OCI-LY1 (cell line): ENCODE measurements at regions not wholly inside any gene's neighbourhood (a gene's known extent, or its start where the extent isn't known, plus 50 kb on each side); places are given as distances from the start of the nearest gene placed in this dataset.

Experiments
- H2AFZ ChIP-seq: fragments of 200-600 bp; sonication (generic), shearing (Covaris generic); 2 replicates; pipeline ENCODE4 v1.6.0; 2014; ENCODE audit warnings: antibody characterized with exemption, mild to moderate bottlenecking, low read length
- H3F3A ChIP-seq: fragments of 200-600 bp; sonication (generic), shearing (Covaris generic); 2 replicates; pipeline ENCODE4 v1.6.0; 2014; ENCODE audit warnings: mild to moderate bottlenecking, antibody characterized with exemption, low read length, moderate library complexity; ENCODE audit not compliant: insufficient read depth
- H3K27ac ChIP-seq: fragments of 200-600 bp; sonication (generic); 2 replicates; pipeline ENCODE4 v1.5.1; 2014; ENCODE audit warnings: low read length, mixed run types, mild to moderate bottlenecking, low read depth; ENCODE audit not compliant: poor library complexity, severe bottlenecking
- H3K27me3 ChIP-seq: fragments of 200-600 bp; sonication (generic); 2 replicates; pipeline ENCODE4 v1.6.0; 2014; ENCODE audit warnings: antibody characterized with exemption, mild to moderate bottlenecking, low read length, moderate library complexity; ENCODE audit not compliant: insufficient read depth
- H3K36me3 ChIP-seq: fragments of 200-600 bp; sonication (generic); 2 replicates; pipeline ENCODE4 v1.6.1; 2014; ENCODE audit warnings: mild to moderate bottlenecking, antibody characterized with exemption, low read length, moderate library complexity, mixed read lengths; ENCODE audit not compliant: insufficient read depth
- H3K4me1 ChIP-seq: fragments of 200-600 bp; sonication (generic); 2 replicates; pipeline ENCODE4 v1.5.1; 2014; ENCODE audit warnings: mild to moderate bottlenecking, low read length, moderate library complexity; ENCODE audit not compliant: insufficient read depth, severe bottlenecking
- H3K4me2 ChIP-seq: fragments of 200-600 bp; sonication (generic), shearing (Covaris generic); 2 replicates; pipeline ENCODE4 v1.6.1; 2014; ENCODE audit warnings: low read length
- H3K4me3 ChIP-seq: fragments of 200-600 bp; sonication (generic); 2 replicates; pipeline ENCODE4 v1.5.1; 2014; ENCODE audit warnings: low read length, low read depth, mild to moderate bottlenecking, mixed read lengths; ENCODE audit not compliant: poor library complexity, severe bottlenecking
- H3K79me2 ChIP-seq: fragments of 200-600 bp; shearing (Covaris generic); 2 replicates; pipeline ENCODE4 v1.6.1; 2016; ENCODE audit warnings: mixed run types, low read length, mixed read lengths; ENCODE audit not compliant: insufficient read depth
- H3K9ac ChIP-seq: fragments of 200-600 bp; sonication (generic), shearing (Covaris generic); 2 replicates; pipeline ENCODE4 v1.6.1; 2014; ENCODE audit warnings: mild to moderate bottlenecking, low read length, mixed read lengths
- H3K9me2 ChIP-seq: fragments of 200-600 bp; sonication (generic), shearing (Covaris generic); 2 replicates; pipeline ENCODE4 v1.6.1; 2014; ENCODE audit warnings: low read depth, mild to moderate bottlenecking, low read length, mixed read lengths
- H3K9me3 ChIP-seq: fragments of 200-600 bp; shearing (Covaris generic); 2 replicates; pipeline ENCODE4 v1.6.1; 2014; ENCODE audit warnings: low read length, mixed read lengths
- H4K20me1 ChIP-seq: fragments of 200-600 bp; sonication (generic), shearing (Covaris generic); 2 replicates; pipeline ENCODE4 v1.6.0; 2016; ENCODE audit warnings: mild to moderate bottlenecking, low read length; ENCODE audit not compliant: insufficient read depth
- EZH2 ChIP-seq: fragments of 200-600 bp; sonication (generic), shearing (Covaris generic); IDR thresholded peaks from 2 replicates; pipeline ENCODE4 v1.8.0; 2017; ENCODE audit warnings: borderline replicate concordance, mixed run types, mild to moderate bottlenecking, antibody characterized with exemption, low read length, moderate library complexity, mixed read lengths
- TF ChIP-seq, protein P1 (sequence below): fragments of 200-600 bp; sonication (generic), shearing (Covaris generic); IDR thresholded peaks from 2 replicates; pipeline ENCODE4 v1.5.1; 2017; ENCODE audit warnings: mild to moderate bottlenecking, antibody characterized with exemption, low read length, moderate library complexity, mixed read lengths

DNA sequence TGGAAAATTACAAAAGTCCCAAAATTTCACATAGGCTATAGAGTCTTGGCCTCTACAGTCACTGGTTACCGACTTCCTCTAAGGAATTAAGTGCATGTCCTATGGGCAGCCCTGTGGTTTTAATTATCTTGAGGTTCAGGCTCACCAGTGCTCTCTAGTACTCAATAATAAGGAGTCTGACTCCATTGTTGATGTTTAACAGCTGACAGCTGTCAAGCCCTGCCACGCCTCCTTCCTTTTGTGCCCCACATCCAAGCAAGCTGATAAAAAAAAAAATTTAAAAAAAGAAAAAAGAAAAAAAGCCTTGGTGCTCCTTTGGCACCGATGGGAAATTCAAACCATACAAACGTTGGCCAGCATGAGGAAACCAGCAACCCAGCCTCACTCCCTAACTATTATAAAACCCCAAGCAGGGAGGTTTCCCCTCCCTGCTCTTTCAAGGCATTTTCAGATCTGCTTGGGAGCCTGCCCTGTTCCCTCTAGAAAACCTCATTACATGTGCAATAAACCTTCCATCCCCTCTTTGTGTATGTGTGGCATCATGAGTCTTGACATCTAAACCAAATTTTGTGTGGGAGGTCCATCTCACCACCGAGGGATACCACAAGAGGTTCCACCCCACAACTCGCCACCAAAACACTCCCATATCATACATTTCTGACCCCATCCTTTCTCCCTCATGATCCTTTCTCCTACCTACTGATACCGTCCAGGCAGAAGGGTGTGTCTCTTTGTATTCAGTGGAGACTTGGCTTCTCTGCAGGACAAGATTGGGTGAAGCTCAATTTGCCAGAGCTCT lies 70.9 kb upstream of the CCDC71L start:
- no peak overlapping the region for H3K9ac ChIP-seq
- H3K27me3 ChIP-seq: no peaks in the 10 kb centered on the region
- no peaks in the 10 kb centered on the region for H3K79me2 ChIP-seq
- no peaks in the 10 kb centered on the region for H3F3A ChIP-seq
- H3K4me2 ChIP-seq: peak overlapping the region; percentile 15; the same call in 1 of the 2 replicates
- H3K4me1 ChIP-seq: peaks cover 13% of the 10 kb centered on the region
- H3K4me3 ChIP-seq: no peak overlapping the region
- no peak overlapping the region for H2AFZ ChIP-seq
- H3K9me3 ChIP-seq: no peaks in the 10 kb centered on the region
- H3K36me3 ChIP-seq: no peaks in the 10 kb centered on the region
- TF ChIP-seq, protein P1, sequence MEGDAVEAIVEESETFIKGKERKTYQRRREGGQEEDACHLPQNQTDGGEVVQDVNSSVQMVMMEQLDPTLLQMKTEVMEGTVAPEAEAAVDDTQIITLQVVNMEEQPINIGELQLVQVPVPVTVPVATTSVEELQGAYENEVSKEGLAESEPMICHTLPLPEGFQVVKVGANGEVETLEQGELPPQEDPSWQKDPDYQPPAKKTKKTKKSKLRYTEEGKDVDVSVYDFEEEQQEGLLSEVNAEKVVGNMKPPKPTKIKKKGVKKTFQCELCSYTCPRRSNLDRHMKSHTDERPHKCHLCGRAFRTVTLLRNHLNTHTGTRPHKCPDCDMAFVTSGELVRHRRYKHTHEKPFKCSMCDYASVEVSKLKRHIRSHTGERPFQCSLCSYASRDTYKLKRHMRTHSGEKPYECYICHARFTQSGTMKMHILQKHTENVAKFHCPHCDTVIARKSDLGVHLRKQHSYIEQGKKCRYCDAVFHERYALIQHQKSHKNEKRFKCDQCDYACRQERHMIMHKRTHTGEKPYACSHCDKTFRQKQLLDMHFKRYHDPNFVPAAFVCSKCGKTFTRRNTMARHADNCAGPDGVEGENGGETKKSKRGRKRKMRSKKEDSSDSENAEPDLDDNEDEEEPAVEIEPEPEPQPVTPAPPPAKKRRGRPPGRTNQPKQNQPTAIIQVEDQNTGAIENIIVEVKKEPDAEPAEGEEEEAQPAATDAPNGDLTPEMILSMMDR: no peak
- no peak for TF ChIP-seq EZH2
- no peaks in the 10 kb centered on the region for H3K9me2 ChIP-seq
- H4K20me1 ChIP-seq: no peaks in the 10 kb centered on the region
- no peak overlapping the region for H3K27ac ChIP-seq

DNA sequence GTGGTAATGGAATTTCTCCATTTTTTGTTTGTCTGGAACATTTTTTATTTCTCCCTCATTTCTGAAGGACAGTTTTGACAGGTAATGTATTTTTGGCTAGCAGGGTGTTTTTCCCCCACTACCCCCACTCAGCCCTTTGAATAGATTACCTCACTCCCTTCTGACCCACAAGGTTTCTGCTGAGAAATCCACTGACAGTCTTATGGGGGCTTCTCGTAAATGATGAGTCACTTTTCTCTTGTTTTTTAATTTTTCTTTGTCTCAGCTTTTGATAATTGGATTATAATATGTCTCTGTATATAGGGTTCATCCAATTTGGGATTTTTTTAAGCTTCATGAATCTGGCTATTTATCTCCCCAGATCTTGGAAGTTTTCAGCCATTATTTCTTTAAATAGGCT lies 74.7 kb upstream of the CCDC71L start:
- Histone ChIP-seq H3K9ac (no peak overlapping the region), H3K79me2 (no peaks in the 10 kb centered on the region), H3K36me3 (no peaks in the 10 kb centered on the region), H3K27me3 (no peaks in the 10 kb centered on the region), H3F3A (no peaks in the 10 kb centered on the region), H3K27ac (no peak overlapping the region), H3K4me1 (peaks cover 12% of the 10 kb centered on the region), H4K20me1 (no peaks in the 10 kb centered on the region), H3K9me2 (no peaks in the 10 kb centered on the region), H2AFZ (no peak overlapping the region), H3K9me3 (no peaks in the 10 kb centered on the region), H3K4me2 (no peak overlapping the region), H3K4me3 (no peak overlapping the region)
- TF ChIP-seq, protein P1: no peak
- TF ChIP-seq EZH2: no peak

DNA sequence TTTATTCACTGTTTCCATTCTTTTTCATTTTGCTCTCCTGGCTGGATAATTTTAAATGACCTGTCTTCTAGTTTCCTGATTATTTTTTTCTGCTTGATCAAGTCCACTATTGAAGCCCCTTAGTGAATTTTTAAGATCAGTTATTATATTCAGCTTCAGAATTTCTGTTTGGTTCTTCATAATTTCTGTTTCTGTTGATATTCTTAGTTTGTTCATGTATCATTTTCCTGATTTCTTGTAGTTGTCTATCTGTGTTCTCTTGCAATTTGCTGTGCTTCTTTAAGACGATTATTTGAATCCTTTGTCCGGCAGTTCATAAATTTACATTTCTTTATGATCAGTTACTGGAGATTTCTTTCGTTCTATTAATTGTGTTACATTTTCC lies 75.2 kb upstream of the CCDC71L start:
- no peaks in the 10 kb centered on the region for H3K79me2 ChIP-seq
- H3K4me2 ChIP-seq: no peak overlapping the region
- H3K9ac ChIP-seq: no peak overlapping the region
- H3K4me3 ChIP-seq: no peak overlapping the region
- no peak for TF ChIP-seq EZH2
- H4K20me1 ChIP-seq: no peaks in the 10 kb centered on the region
- H3K4me1 ChIP-seq: peaks cover 7% of the 10 kb centered on the region
- no peaks in the 10 kb centered on the region for H3K36me3 ChIP-seq
- no peak overlapping the region for H2AFZ ChIP-seq
- no peaks in the 10 kb centered on the region for H3F3A ChIP-seq
- H3K27ac ChIP-seq: no peak overlapping the region
- no peaks in the 10 kb centered on the region for H3K9me3 ChIP-seq
- H3K9me2 ChIP-seq: no peaks in the 10 kb centered on the region
- H3K27me3 ChIP-seq: no peaks in the 10 kb centered on the region
